Retina (tissue), 1 donor: ENCODE measurements at regions not wholly inside any gene's neighbourhood (a gene's known extent, or its start where the extent isn't known, plus 50 kb on each side); places are given as distances from the start of the nearest gene placed in this dataset.
A peak's percentile ranks its signal among the peaks of the same experiment; 100 is the strongest.

Experiments used
- DNase-seq: peaks from one replicate; pipeline ENCODE4 v3.0.0-alpha.2; 2016

DNA sequence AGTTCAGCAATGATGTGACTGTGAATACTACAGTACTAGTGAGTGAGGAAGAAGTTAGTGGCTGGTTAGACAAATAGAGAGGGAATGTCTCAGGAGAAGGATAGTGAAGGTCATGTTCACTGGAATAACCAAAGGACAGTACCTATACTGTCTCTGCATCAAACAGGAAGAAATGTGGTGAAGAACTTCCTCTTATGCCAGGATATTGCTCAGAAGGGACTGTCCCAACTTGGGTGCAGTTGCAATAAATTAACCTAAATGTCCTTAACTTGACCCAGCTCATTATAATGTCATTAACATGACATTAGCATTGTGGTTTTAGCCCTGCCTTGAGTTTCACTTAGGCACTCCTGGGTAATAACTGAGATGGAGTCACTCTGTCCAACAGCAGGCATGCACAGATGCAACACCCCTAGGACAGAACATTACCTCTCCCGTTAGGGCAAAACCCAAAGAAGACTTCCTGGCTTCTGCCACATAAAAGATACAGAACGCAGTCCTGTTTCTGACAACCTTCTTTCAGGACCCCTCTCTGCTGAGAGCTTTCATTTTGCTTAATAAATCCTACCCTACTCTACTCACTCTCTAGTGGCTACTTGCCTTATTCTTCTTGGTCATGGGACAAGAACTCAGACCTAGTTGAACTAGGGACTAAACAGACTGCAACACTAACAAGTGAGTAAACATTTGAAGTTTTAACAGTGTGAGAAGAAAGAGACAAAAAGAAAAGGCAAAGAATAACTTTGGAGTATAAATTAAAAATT, 1591.6 kb upstream of the MIR17HG start:
- no peak for DNase-seq

DNA sequence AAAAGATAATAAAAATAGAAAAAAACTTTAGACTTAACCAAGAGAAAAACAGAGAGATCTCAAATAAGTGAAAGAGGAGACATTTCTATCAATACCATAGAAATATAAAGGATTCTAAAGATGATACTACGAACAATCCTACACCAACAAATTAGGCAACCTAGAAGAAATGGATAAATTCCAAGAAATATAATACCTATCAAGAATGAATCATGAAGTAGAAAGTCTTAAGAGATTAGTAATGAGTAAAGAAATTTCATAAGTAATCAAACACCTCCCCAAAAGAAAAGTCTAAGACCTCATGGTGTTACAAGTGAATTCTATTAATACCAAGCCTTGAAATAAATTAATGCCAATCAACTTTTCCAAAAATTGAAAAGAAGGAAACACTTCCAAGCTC, 1584.5 kb upstream of the MIR17HG start:
- no peak for DNase-seq

DNA sequence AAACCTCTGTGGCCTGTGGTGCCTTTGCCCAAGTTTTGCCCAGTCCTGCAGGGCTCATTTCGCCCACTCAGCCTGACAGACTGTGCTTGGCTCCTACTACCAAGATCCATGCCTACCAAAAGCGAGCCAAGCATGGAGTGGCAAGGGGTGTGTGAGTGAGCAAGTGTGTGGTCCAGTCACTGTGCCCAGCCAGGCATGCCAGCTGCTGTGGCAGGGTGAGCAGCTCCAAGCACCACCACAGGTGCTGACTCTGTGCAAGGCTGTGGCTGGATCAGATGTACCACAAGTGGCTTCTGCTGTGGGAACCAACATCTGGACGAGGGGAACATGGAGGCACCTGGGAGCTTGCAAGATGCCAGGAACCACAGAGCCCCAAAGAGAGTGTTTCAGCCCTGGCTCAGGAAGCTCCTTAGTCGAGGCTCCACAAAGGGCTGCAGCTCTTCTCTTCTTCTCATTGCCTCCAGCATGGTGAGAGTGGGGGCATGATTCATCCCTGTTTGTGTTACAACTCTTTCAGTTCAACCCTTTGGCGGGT, 1564.2 kb upstream of the MIR17HG start:
- no peak for DNase-seq

DNA sequence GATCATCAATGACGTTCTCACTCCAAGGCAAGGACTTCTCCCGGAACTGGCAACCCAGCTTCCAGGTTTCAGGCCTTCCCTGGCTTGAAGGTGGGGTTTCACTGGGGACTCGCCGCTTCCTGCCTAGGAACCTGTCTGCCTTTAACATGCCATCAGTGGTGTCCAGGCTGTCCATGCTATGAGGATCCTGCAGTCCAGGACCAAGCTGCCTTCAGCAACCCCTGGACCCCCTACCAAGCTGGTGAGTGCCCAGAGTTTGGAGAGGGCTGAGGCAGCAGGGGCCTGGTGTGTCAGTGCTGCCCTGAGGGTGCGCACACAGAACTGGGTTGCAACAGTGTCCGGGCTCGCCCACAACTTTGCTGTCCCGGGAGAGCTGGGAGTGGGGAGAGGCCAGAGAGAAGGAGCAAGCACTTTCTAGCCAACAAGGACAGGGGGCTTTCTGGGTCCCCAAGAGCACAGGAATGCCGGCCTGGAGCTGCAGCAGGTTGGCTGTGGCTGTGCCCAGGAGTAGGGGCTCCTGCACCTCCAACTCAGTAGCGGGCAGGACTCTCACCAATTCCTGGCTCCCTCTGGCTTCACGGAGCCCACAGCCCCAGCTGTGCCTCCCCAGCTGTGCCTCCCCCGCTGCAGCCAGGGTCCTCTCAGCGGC, 1563.2 kb upstream of the MIR17HG start:
- no peak for DNase-seq

DNA sequence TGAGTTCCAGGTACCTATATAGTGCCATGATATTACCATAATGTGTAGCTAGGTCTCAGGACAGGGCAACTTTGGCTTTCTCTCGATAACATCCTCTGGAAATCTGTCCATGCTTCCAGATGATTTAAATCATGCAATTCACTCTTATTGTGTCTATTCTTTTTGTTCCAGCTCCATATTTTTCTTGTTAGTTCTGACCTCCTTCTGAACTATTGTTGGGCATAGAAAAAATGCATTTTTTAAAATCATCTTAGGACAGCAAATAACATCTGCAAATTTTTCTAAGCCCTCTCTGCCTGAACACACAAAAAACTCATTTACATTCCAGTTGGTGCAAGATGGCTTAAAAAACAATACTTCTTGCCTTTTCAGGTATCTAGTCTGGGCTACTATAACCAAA, 1561.0 kb upstream of the MIR17HG start:
- DNase-seq, result no peak

DNA sequence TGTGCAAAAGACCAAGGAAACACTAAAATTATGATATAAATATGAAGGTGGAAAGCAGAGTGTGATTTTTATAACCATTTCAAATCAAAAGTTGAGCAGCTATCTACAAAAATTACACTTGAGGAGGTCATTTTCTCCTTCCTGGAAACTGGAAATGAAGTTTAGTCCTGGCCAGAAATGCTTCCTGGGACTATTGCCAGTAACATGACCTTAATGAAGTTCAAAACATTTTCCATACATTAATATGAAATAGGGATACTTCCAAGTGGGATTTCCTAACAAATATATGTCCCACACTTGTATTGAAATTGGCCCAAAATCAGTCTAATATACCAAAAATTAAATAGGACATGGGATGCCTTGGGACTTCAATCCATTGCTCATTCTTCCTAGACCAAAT, 1556.8 kb upstream of the MIR17HG start:
- no peak for DNase-seq

DNA sequence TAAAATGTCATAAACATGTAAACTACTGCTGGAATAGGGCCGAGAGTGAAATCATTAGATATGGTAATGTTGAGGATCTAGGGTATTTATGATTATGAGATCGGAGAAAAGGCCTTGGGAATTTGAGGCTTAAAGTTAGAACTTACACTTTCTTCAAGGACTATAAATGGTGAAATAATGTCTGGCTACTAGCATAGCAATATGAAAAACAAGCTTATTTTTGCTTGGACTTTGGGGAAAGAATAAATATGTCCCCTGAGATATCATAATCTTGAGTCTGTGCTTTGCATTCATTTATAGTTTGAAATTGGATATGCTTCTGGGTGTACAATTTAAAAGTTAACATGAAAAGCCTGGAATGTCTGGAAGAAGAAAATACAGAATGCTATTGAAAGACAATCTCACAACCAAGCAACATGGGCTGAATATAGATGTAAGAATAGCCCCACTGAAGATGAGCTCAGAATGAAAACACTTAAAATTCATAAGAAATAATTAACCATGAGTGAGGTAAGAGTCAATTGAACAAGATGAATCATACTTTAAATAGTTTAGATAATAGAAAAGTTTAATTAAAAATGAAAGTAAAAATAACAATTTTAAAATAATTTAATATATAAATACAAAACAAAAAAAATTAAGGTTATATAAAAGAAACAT, 1555.4 kb upstream of the MIR17HG start:
- no peak for DNase-seq

DNA sequence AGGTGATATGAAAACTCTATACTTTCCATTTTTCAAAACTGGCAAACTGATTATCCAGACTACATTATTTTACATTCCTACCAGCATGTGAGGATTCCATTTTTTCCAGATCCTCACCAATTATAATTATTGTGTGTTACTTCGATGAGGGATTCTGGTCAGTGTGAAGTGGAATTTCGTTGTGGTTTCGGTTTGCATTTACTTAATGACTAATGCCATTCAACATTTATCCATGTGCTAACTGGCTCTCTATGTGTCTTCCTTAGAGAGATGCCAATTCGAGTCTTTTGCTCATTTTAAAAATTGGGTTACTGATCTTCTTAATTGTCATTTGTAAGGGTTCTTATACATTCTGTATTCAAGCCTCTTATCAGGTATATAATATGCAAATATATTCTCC, 1551.3 kb upstream of the MIR17HG start:
- no peak for DNase-seq

DNA sequence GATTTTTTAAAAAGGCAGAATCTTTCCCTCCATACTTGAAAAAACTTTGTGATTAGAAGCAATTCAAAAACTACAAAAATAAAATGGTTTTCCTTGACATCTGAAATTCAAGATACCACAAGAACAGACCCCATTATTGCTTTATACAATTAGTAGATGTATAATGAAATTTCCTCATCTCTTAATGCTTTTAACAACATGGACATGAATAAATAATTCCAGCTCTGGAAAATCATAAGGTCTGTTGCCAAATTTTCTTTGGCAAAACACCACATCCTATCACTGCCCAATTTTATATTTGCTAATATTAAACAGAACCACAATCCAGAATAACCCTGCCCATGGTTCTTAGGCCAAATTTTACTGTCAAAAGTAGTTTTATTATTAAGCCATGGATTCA, 1543.6 kb upstream of the MIR17HG start:
- DNase-seq, result no peak

DNA sequence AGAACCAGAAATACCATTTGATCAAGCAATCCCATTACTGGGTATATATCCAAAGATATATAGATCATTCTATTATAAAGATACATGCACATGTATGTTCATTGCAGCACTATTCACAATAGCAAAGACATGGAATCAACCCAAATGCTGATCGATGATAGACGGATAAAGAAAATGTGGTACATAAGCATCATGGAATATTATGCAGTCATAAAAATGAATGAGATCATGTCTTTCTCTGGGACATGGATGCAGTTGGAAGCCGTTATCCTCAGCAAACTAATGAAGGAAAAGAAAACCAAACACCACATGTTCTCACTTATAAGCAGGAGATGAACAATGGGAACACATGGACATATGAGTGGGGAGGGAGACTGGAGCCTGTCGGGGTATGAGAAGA, 1540.9 kb upstream of the MIR17HG start:
- no peak for DNase-seq

DNA sequence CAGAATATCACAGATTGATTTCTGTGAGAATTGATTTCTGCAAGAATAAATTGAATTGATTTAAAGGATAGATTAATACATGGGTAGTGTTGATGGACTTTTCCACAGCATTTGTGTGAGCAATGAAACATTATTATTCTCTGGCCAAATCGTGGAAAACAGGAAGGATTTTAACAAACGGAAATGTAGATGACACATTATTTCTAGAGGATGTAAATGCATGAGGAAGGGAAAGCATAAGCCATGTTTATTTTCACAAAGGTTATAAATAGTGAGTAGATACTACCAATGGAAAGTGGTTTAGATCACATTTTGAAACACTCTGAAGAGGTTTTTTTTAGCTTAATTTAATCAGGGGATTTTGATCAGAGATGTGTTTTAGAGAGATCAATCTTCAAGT, 1534.6 kb upstream of the MIR17HG start:
- no peak for DNase-seq

DNA sequence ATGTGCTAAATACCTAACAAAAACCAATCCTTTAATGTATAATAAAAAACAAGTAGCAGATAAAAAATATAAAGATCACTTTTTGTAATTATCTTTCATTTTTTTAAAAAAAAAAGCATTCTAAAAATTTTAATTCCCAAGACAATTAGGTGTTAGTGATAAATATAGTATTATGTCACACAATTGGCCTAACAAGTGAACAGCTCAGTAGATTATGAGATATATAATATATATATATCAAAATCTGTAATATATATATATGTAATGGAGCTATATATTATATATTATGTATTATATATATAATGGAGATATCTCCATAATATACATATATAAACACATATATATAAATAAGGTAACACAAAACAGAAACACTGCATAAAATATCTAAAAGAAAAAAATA, 1531.1 kb upstream of the MIR17HG start:
- DNase-seq, result no peak

DNA sequence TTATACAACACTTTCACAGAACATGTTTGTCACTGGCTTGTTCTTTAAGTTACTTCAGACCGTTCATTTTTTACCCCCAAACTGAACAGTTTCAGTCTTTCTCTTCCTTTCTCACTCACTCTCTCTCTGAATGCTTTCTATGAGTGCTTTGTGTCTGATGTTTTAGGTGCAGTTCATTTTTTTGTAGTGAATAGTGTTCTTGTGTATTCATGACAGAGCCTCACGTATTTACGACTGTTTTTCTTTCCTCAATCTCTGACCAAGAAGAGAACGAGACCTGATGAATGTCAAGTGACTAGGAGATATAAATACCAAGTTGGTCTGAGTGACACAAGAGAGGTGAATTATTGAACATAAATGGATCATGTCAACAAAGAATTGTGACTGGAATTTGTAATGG, 1525.0 kb upstream of the MIR17HG start:
- no peak for DNase-seq

DNA sequence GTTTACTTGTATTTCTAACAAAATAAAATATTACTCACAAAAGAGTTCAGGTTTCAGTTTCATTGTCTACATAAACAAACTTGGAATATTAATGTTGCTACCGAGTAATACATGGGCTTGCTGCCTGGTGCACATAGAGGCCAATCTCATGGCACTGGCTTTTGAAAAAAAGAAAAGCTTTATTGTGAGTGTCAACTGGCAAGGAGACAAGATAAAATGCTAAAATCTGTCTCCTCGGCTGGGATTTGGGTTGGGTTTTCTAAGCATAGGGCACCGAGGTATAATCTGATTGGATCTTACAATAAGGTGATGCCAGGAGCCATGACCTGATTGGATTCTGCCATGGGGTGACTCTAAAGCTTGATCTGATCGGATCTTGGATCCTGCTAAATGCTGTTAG, 1519.9 kb upstream of the MIR17HG start:
- no peak for DNase-seq

DNA sequence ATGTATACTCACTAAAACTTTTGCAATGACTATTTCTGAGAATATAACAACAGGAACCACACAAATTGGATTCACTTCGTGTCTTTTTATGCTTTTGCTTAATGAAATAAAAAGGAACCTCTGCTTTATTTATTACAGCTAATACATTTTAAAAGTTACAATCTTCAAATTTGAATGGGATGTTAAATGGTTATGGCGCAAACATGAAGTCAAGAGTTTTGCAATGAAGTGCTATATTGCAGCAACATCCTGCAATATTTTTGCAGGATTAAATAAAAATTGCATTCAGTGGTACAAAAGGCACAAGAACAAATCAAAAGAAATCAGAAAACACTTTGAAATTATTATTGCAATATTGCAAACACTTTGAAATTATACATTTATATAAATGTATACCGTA, 1519.0 kb upstream of the MIR17HG start:
- DNase-seq, result no peak

DNA sequence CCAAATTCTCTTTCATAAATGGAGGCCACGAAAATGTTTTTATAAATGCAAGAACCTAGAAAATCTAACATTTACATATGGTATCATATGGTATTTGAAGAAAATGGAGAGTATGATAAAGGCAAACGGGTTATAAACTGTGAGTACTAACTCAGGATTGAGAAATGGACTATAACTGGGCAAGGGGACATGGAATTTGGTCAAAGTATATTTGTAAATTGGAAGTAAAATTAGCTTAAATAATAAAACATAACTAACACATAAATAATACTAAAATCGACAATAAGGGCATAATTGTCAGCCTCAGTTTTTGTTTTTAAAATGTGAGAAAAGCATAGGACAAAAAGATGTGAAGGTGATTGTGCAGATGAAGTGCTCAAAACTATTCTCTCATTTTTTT, 1516.3 kb upstream of the MIR17HG start:
- DNase-seq, result no peak

DNA sequence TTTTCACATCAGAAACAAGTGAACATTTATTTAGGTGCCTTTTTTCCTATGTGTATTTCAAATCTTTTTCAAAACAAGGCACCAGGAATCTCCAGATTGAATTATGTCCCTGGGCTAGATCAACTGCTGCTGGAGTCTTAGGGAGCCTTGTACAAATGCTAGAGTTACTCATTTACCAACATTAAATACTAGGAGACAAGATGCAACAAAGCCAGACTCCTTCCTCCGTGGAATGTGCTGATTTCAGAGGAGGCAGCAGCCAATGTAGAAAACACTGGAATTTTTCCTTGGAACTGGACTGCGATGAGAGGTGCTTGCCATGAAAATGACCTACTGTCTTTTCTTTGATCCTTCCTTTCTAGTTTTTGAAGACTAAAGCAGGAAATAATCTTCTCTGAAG, 1514.7 kb upstream of the MIR17HG start:
- DNase-seq, result no peak

DNA sequence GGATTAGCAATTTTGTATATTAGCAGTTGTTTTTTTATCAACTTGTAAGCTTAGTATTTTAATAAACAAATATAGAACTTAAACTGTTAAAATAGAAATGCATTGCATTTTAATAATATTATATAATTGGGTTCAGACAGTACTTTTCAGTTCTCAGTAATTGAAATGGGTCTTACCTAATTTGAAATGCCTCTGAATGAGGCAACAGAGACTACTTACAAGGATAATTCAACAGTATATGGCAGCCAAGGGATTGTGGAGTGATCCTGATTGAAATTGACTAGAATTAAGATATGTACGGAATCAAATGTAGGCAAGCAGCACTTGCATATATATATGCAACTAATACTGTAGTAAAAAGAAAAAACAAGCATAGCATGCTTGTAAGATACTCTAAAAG, 1503.9 kb upstream of the MIR17HG start:
- no peak for DNase-seq

DNA sequence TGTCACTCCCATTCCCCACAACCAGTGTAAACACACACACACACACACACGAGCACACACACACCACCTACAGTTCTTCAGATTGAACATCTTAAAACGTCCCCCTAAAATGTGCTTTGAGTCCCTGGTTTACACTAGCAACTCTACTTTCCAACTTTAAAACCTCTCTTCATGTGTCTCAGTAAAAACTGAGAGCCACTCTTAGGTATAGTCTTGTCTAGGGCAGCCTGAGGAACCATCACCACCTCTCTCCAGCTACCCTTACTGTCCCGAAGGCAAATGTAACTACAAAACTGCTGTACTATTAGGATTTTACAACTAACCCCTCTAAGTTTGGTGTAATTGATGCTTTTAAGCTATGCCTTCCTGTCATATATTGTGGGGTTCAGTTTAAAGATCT, 1501.6 kb upstream of the MIR17HG start:
- no peak for DNase-seq

DNA sequence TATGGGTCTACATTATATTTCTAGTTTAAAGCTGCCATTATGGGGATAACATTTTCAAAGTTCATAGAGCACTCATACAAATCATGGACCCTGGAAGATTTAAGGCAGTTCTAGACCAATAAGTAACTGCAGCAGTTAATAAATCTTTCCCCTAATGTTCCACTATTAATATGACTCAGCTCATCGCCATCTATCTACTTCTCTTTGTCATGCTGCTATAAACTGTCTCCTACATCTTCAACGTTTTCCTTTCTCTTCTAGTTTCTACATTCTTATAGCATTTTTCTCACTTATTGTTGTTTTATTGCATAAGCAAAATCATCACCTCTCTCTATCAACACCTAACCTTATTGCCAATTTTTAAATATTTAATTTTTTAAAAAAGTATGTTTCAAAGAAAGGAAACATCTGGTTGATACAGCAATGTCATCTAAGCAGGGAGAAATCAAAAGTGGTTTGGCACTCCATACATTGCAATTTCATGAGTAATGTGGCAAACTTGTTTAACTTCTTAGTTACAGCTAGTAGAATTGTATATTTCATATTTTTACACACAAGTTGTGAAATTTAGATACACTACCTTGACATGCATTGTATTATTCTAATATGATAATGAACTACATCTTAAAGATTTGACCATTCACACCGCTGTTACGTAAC, 1500.4 kb upstream of the MIR17HG start:
- no peak for DNase-seq

DNA sequence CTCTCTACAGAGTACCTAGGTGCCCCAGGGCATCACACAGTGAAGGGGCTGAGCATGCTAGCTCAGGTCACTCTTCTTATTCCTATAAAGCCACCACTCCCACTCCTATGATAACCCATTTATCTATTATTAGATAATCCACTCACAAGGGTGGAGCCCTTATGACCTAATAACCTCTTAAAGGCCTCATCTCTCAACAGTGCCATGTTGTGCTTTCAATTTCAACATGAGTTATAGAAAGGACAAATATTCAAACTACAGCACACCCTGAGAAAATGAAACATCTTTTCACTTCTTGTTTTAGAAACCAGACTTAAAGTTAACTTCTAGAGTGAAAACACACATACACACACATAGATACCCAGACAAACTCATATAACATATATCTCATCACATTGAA, 1494.9 kb upstream of the MIR17HG start:
- DNase-seq, result no peak

DNA sequence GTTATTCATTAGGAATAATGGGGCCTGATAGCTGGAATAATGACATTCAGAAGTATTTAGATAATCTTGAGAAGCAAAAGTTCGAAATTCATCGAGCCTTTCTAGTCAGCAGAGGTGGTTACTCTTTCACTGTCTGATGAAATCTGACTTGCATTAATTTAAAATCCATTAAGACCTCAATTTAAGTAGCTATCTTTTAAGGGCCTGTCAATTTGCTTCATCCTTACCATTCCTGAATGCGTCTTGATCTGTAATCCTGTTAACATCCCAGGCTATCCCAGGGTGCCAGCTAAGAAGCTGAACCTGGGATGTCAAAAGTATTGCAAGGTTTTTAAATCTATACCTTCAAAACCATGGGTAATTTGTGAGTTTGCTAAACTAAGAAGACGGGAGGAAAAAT, 1491.0 kb upstream of the MIR17HG start:
- peak; percentile 14 for DNase-seq

DNA sequence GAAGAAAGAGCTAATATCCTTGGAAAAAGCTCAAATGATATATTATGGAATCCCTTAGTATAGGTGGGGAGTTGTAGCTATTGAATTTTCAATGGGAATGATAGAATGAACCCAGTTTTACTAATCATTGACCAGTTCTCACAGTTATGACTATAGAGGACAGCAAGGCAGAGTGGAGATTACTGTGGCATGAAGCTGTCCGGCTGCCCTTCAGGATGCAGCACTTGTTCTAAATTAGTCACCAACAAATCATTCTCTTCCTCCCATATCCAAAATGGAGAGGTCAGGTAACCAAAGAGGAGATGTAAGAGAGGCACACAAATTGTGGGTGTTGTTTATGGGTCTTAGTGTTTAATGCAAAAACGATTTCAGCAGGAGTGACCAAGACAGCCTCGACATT, 1490.0 kb upstream of the MIR17HG start:
- no peak for DNase-seq
